ENCODE measurements at regions not wholly inside any gene's neighbourhood (a gene's known extent, or its start where the extent isn't known, plus 50 kb on each side); places are given as distances from the start of the nearest gene placed in this dataset.

GRCh38 chr17:21500064-21500463 lies 123.9 kb downstream of the KCNJ12 start:
- H2BK12ac ChIP-seq (ENCODE audit: low read depth, low read length) = no peak overlapping the region
- H3K36me3 ChIP-seq (ENCODE audit: control insufficient read depth in 2 of 4, insufficient read depth in 4 of 4, low read length in 3 of 4) = no peaks in the 10 kb centered on the region
- H4K20me1 ChIP-seq (replicated peaks in 1 of 2; ENCODE audit: control insufficient read depth in 1 of 2, insufficient read depth in 2 of 2, low read length in 2 of 2) = no peaks in the 10 kb centered on the region
- H2BK15ac ChIP-seq (ENCODE audit: low read length) = no peak overlapping the region
- H3K27me3 ChIP-seq (replicated peaks in 1 of 4; ENCODE audit: control insufficient read depth in 3 of 4, extremely low read depth in 1 of 4, insufficient read depth in 3 of 4, low read length in 3 of 4) = no peaks in the 10 kb centered on the region
- no peak overlapping the region for H4K8ac ChIP-seq (ENCODE audit: extremely low read depth, insufficient read depth, low read length)
- H3K23ac ChIP-seq (ENCODE audit: insufficient read length) = no peak overlapping the region
- H3K4me2 ChIP-seq (ENCODE audit: insufficient read depth in 1 of 2, low read depth in 2 of 2, low read length in 2 of 2) = no peak overlapping the region; a peak in 1 of 4 replicates
- no peaks in the 10 kb centered on the region for H3K9me3 ChIP-seq (ENCODE audit: insufficient read depth in 2 of 2, low read depth in 1 of 2, low read length in 1 of 2)
- no peak overlapping the region for H3K56ac ChIP-seq (replicated peaks; ENCODE audit: insufficient read length, low read depth, low read length)
- H2AK5ac ChIP-seq (ENCODE audit: low read depth, low read length) = no peak overlapping the region
- H3K27ac ChIP-seq (ENCODE audit: low read depth, low read length) = no peak overlapping the region
- H2BK5ac ChIP-seq (ENCODE audit: low read depth, low read length) = no peak overlapping the region; the same call in 1 of the 2 replicates
- FAIRE-seq (no peak), DNase-seq (ENCODE audit: low read depth in 1 of 2, low spot score in 2 of 2) (no peak)
- no peak overlapping the region; a peak in 1 of 8 replicates for H3K4me3 ChIP-seq (ENCODE audit: extremely low read depth in 1 of 4, insufficient read depth in 2 of 4, low read depth in 3 of 4, low read length in 4 of 4)
- no peaks in the 10 kb centered on the region for H3K23me2 ChIP-seq (ENCODE audit: low read depth, low read length)
- 52% methylated on average over 5 of the region's 5 CpGs; no CpG with 5 or more reads in 1 of the 2 experiments for WGBS, 2 experiments (ENCODE audit: extremely low coverage in 1 of 2, insufficient coverage in 1 of 2, insufficient read length in 1 of 2, insufficient replicate concordance in 2 of 2, low coverage in 1 of 2, low lambda C conversion rate in 2 of 2, missing lambda C conversion rate in 1 of 2)
- ChIA-PET POLR2A (ENCODE audit: partially characterized antibody) (interaction anchor here (1.0 to 1.2 kb wide), 2 partner anchors 32 to 48 kb away, joined by 3 read pairs; no protein-coding TSS in a partner anchor), CTCF (ENCODE audit: partially characterized antibody) (interaction anchor here (1.1 to 1.5 kb wide), 3 partner anchors 10 to 42 kb away, joined by 3 to 10 read pairs (median 5); no protein-coding TSS in a partner anchor)
- no peak overlapping the region for H2BK120ac ChIP-seq (replicated peaks; ENCODE audit: low read depth, low read length)
- no peak overlapping the region for H4K5ac ChIP-seq (ENCODE audit: insufficient read length, low read depth, low read length)
- TF ChIP-seq POLR2AphosphoS5 (IDR thresholded peaks at IDR 0.05; ENCODE audit: low read depth, low read length) (no peak), PHF8 (conservative IDR thresholded peaks at IDR 0.05; ENCODE audit: low read depth, low read length) (no peak), SP2 (IDR thresholded peaks at IDR 0.05; ENCODE audit: low read length) (no peak), USF2 (IDR thresholded peaks at IDR 0.05; ENCODE audit: low read length) (no peak), SIRT6 (IDR thresholded peaks at IDR 0.05; ENCODE audit: low read length) (no peak), CHD1 (IDR thresholded peaks at IDR 0.05; ENCODE audit: low read depth, low read length) (no peak), E2F6 (IDR thresholded peaks at IDR 0.05) (no peak), SIX5 (IDR thresholded peaks at IDR 0.05; ENCODE audit: low read depth, low read length) (no peak), CEBPB (IDR thresholded peaks at IDR 0.05; ENCODE audit: low read depth, low read length) (no peak), BACH1 (IDR thresholded peaks at IDR 0.05; ENCODE audit: low read length) (no peak), RAD21 (IDR thresholded peaks at IDR 0.05 in 1 of 2, conservative IDR thresholded peaks at IDR 0.05 in 1 of 2; ENCODE audit: low read depth in 2 of 2, low read length in 2 of 2) (no peak), JUND (IDR thresholded peaks at IDR 0.05; ENCODE audit: low read length) (no peak)
- H2BK20ac ChIP-seq (ENCODE audit: low read length) = no peak overlapping the region
- H3K18ac ChIP-seq (ENCODE audit: extremely low read depth, low read length) = no peak overlapping the region
- H4K91ac ChIP-seq (replicated peaks; ENCODE audit: insufficient read length, low read length) = no peak overlapping the region
- H3K14ac ChIP-seq (ENCODE audit: insufficient read length) = no peak overlapping the region
- H3K79me2 ChIP-seq (ENCODE audit: control insufficient read depth in 1 of 2, insufficient read depth in 2 of 2, low read length in 2 of 2) = no peaks in the 10 kb centered on the region
- peaks cover 0 to 6% (median 1%) of the 10 kb centered on the region in 4 experiments; a peak in 3 of 7 replicates for H3K4me1 ChIP-seq (replicated peaks in 1 of 4; ENCODE audit: control insufficient read depth in 3 of 4, insufficient read depth in 4 of 4, low read length in 3 of 4)
- H3K4ac ChIP-seq (replicated peaks; ENCODE audit: insufficient read length, low read depth, low read length) = no peak overlapping the region
- no peak overlapping the region for H2AFZ ChIP-seq (ENCODE audit: low read length)
- H3K79me1 ChIP-seq (ENCODE audit: low read depth, low read length) = no peaks in the 10 kb centered on the region
- no peak overlapping the region for H3K9ac ChIP-seq (replicated peaks in 1 of 4; ENCODE audit: extremely low read depth in 1 of 4, low read depth in 3 of 4, low read length in 3 of 4)
